Large intestine (tissue), 3 donors: ENCODE measurements at regions not wholly inside any gene's neighbourhood (a gene's known extent, or its start where the extent isn't known, plus 50 kb on each side); places are given as distances from the start of the nearest gene placed in this dataset.
A peak's percentile ranks its signal among the peaks of the same experiment; 100 is the strongest.

Source experiments
- DNase-seq, 2 donors: peaks; one replicate each; pipeline versions ENCODE4 v3.0.0 to v3.0.0-alpha.2; 2013
- H3K27ac ChIP-seq: one replicate; pipeline ENCODE4 v1.5.1; 2013; ENCODE audit warnings: low read length
- H3K27me3 ChIP-seq: 2 replicates; pipeline ENCODE4 v1.6.1; 2013; ENCODE audit warnings: low read length; ENCODE audit not compliant: control insufficient read depth, insufficient read depth
- H3K36me3 ChIP-seq: 2 replicates; pipeline ENCODE4 v1.6.1; 2013; ENCODE audit warnings: low read length; ENCODE audit not compliant: control insufficient read depth, insufficient read depth
- H3K4me1 ChIP-seq: one replicate; pipeline ENCODE4 v1.6.1; 2013; ENCODE audit warnings: low read length; ENCODE audit not compliant: control insufficient read depth, insufficient read depth
- H3K4me3 ChIP-seq: one replicate; pipeline ENCODE4 v1.5.1; 2013; ENCODE audit warnings: low read length
- H3K9me3 ChIP-seq: one replicate; pipeline ENCODE4 v1.6.1; 2013; ENCODE audit warnings: mild to moderate bottlenecking, low read depth, low read length, moderate library complexity; ENCODE audit not compliant: control insufficient read depth
- WGBS: methylation state at CpG from one replicate; pipeline ENCODE4 v1.1.5; 2013; ENCODE audit warnings: low lambda C conversion rate; ENCODE audit not compliant: insufficient coverage; 5-methylcytosine and 5-hydroxymethylcytosine counted together

- no peak for DNase-seq
- Histone ChIP-seq H3K4me3 (no peak overlapping the region), H3K4me1 (peaks cover 11% of the 10 kb centered on the region), H3K27me3 (no peaks in the 10 kb centered on the region), H3K9me3 (no peaks in the 10 kb centered on the region), H3K36me3 (no peaks in the 10 kb centered on the region), H3K27ac (no peak overlapping the region)
These were observed 693.7 kb downstream of the PLCL1 start for GRCh38 chr2:198498048-198498447.

GRCh38 chr2:198494931-198495330 is 690.5 kb downstream of the PLCL1 start:
- no peaks in the 10 kb centered on the region for H3K27me3 ChIP-seq
- no peaks in the 10 kb centered on the region for H3K9me3 ChIP-seq
- H3K4me1 ChIP-seq: peaks cover 17% of the 10 kb centered on the region
- no peak overlapping the region for H3K4me3 ChIP-seq
- DNase-seq: peak; percentile 74 to 89
- WGBS: no CpG with 5 or more reads among the region's 1 CpG
- H3K36me3 ChIP-seq: no peaks in the 10 kb centered on the region
- H3K27ac ChIP-seq: peak overlapping the region; percentile 75

DNA sequence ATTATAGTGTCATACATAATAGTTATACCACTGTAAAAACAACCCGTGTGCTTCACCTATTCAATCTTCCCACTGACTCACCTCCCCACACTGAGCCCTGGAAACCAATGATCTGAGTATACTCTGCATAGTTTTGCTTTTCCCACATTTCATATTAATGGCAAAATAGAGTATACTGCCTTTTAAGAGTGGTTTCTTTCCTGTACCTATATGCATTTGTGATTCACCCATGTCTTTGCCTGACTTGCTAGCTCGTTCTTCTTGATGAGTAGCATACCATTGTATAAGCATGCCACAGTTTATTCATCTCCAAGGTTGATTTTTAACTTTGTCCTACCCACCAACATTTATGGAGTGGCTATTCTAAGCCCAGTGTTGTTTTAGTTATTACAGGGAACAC is 686.4 kb downstream of the PLCL1 start:
- H3K4me3 ChIP-seq: no peak overlapping the region
- no CpG with 5 or more reads among the region's 2 CpGs for WGBS
- H3K4me1 ChIP-seq: peaks cover 17% of the 10 kb centered on the region
- H3K27ac ChIP-seq: peak overlapping the region; percentile 42
- no peaks in the 10 kb centered on the region for H3K9me3 ChIP-seq
- no peaks in the 10 kb centered on the region for H3K27me3 ChIP-seq
- no peaks in the 10 kb centered on the region for H3K36me3 ChIP-seq
- DNase-seq: peak in 1 of 2 donors; percentile 37

DNA sequence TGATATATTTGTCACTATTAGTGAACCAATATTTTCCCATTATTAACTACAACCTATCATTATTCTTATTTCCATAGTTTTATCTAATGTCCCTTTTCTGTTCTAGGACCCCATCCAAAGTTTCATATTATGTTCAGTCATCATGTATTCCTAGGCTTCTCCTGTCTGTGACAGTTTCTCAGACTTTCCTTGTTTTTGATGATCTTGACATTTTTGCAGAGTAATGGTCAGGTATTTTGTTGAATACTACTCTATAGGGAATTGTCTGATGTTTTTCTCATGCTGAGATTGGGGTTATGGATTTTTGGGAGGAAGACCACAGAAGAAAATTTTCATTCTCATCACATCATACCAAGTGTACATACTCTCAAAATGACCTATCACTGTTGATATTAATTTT is 684.6 kb downstream of the PLCL1 start:
- H3K36me3 ChIP-seq: no peaks in the 10 kb centered on the region
- H3K27ac ChIP-seq: no peak overlapping the region
- no peak overlapping the region for H3K4me3 ChIP-seq
- H3K4me1 ChIP-seq: peaks cover 7% of the 10 kb centered on the region
- no peaks in the 10 kb centered on the region for H3K27me3 ChIP-seq
- DNase-seq: no peak
- H3K9me3 ChIP-seq: no peaks in the 10 kb centered on the region

GRCh38 chr2:198483051-198483450 is 678.7 kb downstream of the PLCL1 start:
- Histone ChIP-seq H3K27me3 (no peaks in the 10 kb centered on the region), H3K36me3 (no peaks in the 10 kb centered on the region), H3K9me3 (no peaks in the 10 kb centered on the region), H3K27ac (no peak overlapping the region), H3K4me3 (no peak overlapping the region), H3K4me1 (no peaks in the 10 kb centered on the region)
- no peak for DNase-seq
- no CpG with 5 or more reads among the region's 2 CpGs for WGBS

GRCh38 chr2:198479065-198479464 is 674.7 kb downstream of the PLCL1 start:
- no peak for DNase-seq
- Histone ChIP-seq H3K27ac (no peak overlapping the region), H3K4me3 (no peak overlapping the region), H3K4me1 (no peaks in the 10 kb centered on the region), H3K36me3 (no peaks in the 10 kb centered on the region), H3K9me3 (no peaks in the 10 kb centered on the region), H3K27me3 (no peaks in the 10 kb centered on the region)
- 80% methylated on average over 1 of the region's 2 CpGs for WGBS

- Histone ChIP-seq H3K27me3 (no peaks in the 10 kb centered on the region), H3K4me3 (no peak overlapping the region), H3K36me3 (no peaks in the 10 kb centered on the region), H3K4me1 (no peaks in the 10 kb centered on the region), H3K27ac (no peak overlapping the region), H3K9me3 (no peaks in the 10 kb centered on the region)
- DNase-seq: no peak
- WGBS: 80% methylated on average over 1 of the region's 1 CpG
These were observed 674.0 kb downstream of the PLCL1 start for GRCh38 chr2:198478361-198478760.

DNA sequence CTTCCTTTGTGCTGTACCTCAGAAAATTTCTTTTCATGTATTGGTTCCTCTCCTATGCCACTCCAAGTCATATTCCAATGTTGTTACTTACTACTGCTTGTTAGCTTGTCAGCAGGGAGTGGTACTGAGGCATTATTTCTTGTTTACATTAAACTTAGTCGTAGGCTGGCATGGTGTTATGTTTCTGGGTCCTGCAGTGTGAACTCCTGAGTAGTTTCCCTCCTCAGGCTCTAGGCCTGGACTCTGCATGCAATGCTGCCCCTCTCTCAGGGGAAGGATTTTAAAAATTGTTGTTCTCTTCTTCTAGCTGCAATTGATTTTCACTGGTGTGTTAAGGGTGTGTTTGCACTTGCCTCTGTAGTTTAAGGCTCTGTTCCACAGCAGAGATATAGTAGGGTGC is 671.6 kb downstream of the PLCL1 start:
- Histone ChIP-seq H3K27ac (no peak overlapping the region), H3K36me3 (no peaks in the 10 kb centered on the region), H3K27me3 (no peaks in the 10 kb centered on the region), H3K9me3 (no peaks in the 10 kb centered on the region), H3K4me3 (no peak overlapping the region), H3K4me1 (no peaks in the 10 kb centered on the region)
- no CpG with 5 or more reads among the region's 1 CpG for WGBS
- no peak for DNase-seq

DNA sequence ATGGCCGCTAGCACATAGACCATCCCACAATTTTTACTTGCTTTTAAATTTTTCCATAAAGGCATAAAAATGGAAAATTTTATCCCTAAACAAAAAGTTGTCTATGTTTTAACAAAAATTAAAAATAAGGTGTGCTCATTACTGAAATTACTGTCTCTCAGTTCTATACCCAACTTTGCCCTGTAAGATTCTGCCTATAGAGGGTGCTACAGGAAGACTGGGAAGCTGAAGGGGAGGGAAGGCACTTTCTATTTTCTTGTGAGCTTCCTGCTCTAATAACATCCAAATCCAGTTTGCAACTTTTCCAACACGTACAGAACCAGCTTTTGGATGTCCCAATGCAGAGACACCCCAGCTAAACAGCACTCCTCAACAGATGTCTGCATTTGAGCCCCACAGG is 666.9 kb downstream of the PLCL1 start:
- no peaks in the 10 kb centered on the region for H3K9me3 ChIP-seq
- no peak overlapping the region for H3K4me3 ChIP-seq
- no peak overlapping the region for H3K27ac ChIP-seq
- DNase-seq: peak; percentile 3 to 18
- no peaks in the 10 kb centered on the region for H3K36me3 ChIP-seq
- 50% methylated on average over 1 of the region's 2 CpGs for WGBS
- H3K27me3 ChIP-seq: no peaks in the 10 kb centered on the region
- no peaks in the 10 kb centered on the region for H3K4me1 ChIP-seq

- H3K9me3 ChIP-seq: no peaks in the 10 kb centered on the region
- no peak overlapping the region for H3K4me3 ChIP-seq
- no peaks in the 10 kb centered on the region for H3K27me3 ChIP-seq
- H3K4me1 ChIP-seq: no peaks in the 10 kb centered on the region
- H3K27ac ChIP-seq: no peak overlapping the region
- no peaks in the 10 kb centered on the region for H3K36me3 ChIP-seq
- WGBS: 100% methylated on average over 1 of the region's 3 CpGs
- no peak for DNase-seq
These were observed 663.7 kb downstream of the PLCL1 start for GRCh38 chr2:198468136-198468535.

DNA sequence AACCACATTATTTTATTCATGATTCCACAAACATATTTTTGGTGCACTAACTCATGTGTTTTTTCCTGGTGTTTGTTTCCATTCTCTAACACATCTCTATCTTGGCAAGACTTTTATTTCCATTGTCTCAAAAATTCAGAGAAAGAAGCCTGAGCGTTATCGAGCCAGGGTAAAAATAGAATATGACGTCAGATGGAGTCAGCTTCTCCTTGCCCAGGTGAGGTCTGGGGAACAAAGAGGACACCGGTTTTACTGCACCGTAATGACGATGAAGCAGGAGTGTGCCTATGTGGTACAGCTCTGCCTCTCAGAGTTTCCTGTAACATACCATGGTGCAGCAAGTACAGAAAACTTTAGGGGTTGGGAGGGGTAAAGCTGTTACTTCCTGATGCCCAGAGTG is 661.6 kb downstream of the PLCL1 start:
- WGBS: 92% methylated on average over 2 of the region's 6 CpGs
- no peaks in the 10 kb centered on the region for H3K4me1 ChIP-seq
- H3K9me3 ChIP-seq: no peaks in the 10 kb centered on the region
- no peak for DNase-seq
- H3K36me3 ChIP-seq: no peaks in the 10 kb centered on the region
- H3K4me3 ChIP-seq: no peak overlapping the region
- H3K27me3 ChIP-seq: no peaks in the 10 kb centered on the region
- H3K27ac ChIP-seq: no peak overlapping the region
